Esophagus muscularis mucosa (tissue), 4 donors: ENCODE measurements at regions not wholly inside any gene's neighbourhood (a gene's known extent, or its start where the extent isn't known, plus 50 kb on each side); places are given as distances from the start of the nearest gene placed in this dataset.

Experiments
- DNase-seq: peaks from one replicate; pipeline ENCODE4 v3.0.0-alpha.2; 2017; ENCODE audit errors: extremely low spot score
- H3K27ac ChIP-seq, 4 donors: fragments of 200-600 bp; sonication (generic); replicated peaks in 1 of 4; 1 replicate in 3 of 4; 2 replicates in 1 of 4; pipeline ENCODE4 v1.5.1; 2016 to 2019; ENCODE audit warnings: mild to moderate bottlenecking in 1 of 4
- H3K27me3 ChIP-seq, 4 donors: fragments of 200-600 bp; sonication (generic); one replicate each; pipeline versions ENCODE4 v1.5.1 to v1.6.0; 2016 to 2019
- H3K36me3 ChIP-seq, 4 donors: fragments of 200-600 bp; sonication (generic); one replicate each; pipeline ENCODE4 v1.5.1; 2016 to 2019
- H3K4me1 ChIP-seq, 4 donors: fragments of 200-600 bp; sonication (generic); one replicate each; pipeline ENCODE4 v1.5.1; 2016 to 2019
- H3K4me3 ChIP-seq, 4 donors: fragments of 200-600 bp; sonication (generic); 1 replicate in 2 of 4; 2 replicates in 2 of 4; pipeline ENCODE4 v1.5.1; 2016 to 2019; ENCODE audit warnings: mild to moderate bottlenecking in 4 of 4, moderate library complexity in 1 of 4
- H3K9me3 ChIP-seq, 4 donors: fragments of 200-600 bp; sonication (generic); 1 replicate in 3 of 4; 2 replicates in 1 of 4; pipeline ENCODE4 v1.5.1; 2016 to 2019
- EP300 ChIP-seq: sonication (generic); formaldehyde crosslinking; IDR thresholded peaks from one replicate; pipeline ENCODE4 v1.6.1; 2017; ENCODE audit warnings: antibody characterized with exemption
- POLR2A ChIP-seq: fragments of 450-650 bp; IDR thresholded peaks from one replicate; pipeline ENCODE4 v1.6.1; 2017; ENCODE audit warnings: antibody characterized with exemption, moderate library complexity, mild to moderate bottlenecking, low read depth
- POLR2AphosphoS5 ChIP-seq, 2 donors: sonication (generic); formaldehyde crosslinking; IDR thresholded peaks; one replicate each; pipeline ENCODE4 v1.6.1; 2017; ENCODE audit warnings: antibody characterized with exemption in 2 of 2
- WGBS: methylation state at CpG from one replicate; pipeline ENCODE4 v1.1.5; 2018; 5-methylcytosine and 5-hydroxymethylcytosine counted together
- intact Hi-C: fragments of 100-400 bp; cut with DNase I; formaldehyde crosslinking; loops from one replicate; pipeline ENCODE4 v1.15.1; 2023
- TF ChIP-seq, protein P1 (sequence below), 3 experiments: fragments of 200-600 bp in 2 of 3; fragments of 450-650 bp in 1 of 3; sonication (generic) in 2 of 3; IDR thresholded peaks; one replicate each; pipeline ENCODE4 v1.5.1; 2017 to 2019; ENCODE audit warnings: antibody characterized with exemption in 3 of 3, mild to moderate bottlenecking in 2 of 3, moderate library complexity in 1 of 3

DNA sequence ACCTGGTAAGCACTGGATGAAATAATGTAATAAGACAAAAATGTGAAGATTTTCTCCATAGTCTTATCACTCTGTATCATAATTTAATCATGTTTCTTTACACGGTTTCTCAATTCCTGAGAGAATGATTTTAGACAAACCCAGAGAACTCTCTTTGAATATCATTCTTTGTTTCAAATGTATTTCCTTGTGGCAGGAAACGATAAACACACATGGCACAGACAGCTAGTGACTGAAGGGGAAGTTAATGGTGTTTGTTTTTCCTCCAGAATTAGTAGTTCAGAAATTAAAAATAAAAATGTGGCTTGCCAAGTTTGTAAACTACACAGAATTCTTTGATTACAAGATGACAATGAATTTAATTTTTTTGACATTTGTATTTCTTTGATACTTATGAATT lies 163.7 kb upstream of the PRPS1L1 start:
- intact Hi-C loops = no loop called here
- Histone ChIP-seq H3K9me3 (no peaks in the 10 kb centered on the region), H3K36me3 (no peaks in the 10 kb centered on the region), H3K27me3 (no peaks in the 10 kb centered on the region), H3K4me3 (no peak overlapping the region), H3K27ac (no peak overlapping the region), H3K4me1 (peaks cover 0 to 3% (median 0%) of the 10 kb centered on the region in 4 donors)
- TF ChIP-seq POLR2AphosphoS5 (IDR thresholded peaks at IDR 0.05) (no peak), POLR2A (no peak), EP300 (no peak)
- TF ChIP-seq, protein P1, sequence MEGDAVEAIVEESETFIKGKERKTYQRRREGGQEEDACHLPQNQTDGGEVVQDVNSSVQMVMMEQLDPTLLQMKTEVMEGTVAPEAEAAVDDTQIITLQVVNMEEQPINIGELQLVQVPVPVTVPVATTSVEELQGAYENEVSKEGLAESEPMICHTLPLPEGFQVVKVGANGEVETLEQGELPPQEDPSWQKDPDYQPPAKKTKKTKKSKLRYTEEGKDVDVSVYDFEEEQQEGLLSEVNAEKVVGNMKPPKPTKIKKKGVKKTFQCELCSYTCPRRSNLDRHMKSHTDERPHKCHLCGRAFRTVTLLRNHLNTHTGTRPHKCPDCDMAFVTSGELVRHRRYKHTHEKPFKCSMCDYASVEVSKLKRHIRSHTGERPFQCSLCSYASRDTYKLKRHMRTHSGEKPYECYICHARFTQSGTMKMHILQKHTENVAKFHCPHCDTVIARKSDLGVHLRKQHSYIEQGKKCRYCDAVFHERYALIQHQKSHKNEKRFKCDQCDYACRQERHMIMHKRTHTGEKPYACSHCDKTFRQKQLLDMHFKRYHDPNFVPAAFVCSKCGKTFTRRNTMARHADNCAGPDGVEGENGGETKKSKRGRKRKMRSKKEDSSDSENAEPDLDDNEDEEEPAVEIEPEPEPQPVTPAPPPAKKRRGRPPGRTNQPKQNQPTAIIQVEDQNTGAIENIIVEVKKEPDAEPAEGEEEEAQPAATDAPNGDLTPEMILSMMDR (IDR thresholded peaks at IDR 0.05) = no peak
- 25% methylated on average over 2 of the region's 2 CpGs for WGBS
- DNase-seq = no peak

DNA sequence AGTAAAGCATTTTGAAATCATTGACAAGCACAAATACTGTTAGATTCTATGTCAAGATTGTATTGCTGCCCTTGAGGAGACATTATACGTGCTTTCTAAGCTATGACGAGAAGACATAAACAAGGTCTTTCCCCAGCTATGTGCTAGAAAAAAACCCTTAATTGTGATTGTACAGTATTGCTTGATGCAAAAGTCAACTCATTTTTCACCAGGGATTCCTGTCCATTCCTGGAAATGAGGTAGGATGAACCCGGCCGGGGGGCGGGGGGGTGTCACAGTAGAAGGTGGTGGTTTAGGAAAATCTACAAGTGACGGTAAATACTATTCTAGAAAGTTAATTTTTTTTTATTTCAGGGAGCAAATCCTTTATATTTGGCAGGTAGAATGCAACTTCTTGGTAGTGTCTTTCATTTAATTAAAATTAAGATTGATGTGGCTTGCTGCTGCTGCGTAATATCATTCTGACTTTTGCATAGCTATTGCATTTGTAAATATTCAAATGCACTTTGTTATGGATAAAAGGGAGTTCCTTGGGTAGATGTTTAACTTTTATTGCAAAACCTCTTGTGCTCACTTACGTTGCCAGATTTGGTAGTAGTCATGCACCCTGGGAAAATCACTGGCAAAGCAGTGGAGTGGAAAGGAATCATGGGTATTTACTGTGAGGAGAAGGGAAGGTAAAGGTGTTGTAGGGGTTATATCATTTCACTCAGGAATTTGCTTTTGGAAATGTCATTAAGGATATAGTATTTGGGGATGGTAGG lies 164.4 kb upstream of the PRPS1L1 start:
- no peak overlapping the region for H3K27ac ChIP-seq
- no peak overlapping the region for H3K4me3 ChIP-seq
- no peak for DNase-seq
- peaks cover 0 to 3% (median 0%) of the 10 kb centered on the region in 4 donors for H3K4me1 ChIP-seq
- H3K36me3 ChIP-seq = no peaks in the 10 kb centered on the region
- whole genome bisulfite sequencing = 86% methylated on average over 8 of the region's 8 CpGs
- H3K27me3 ChIP-seq = no peaks in the 10 kb centered on the region
- H3K9me3 ChIP-seq = no peaks in the 10 kb centered on the region
- intact Hi-C loops = no loop called here
- TF ChIP-seq POLR2AphosphoS5 (IDR thresholded peaks at IDR 0.05) = no peak
- TF ChIP-seq, protein P1 (IDR thresholded peaks at IDR 0.05) = no peak
- TF ChIP-seq EP300 = no peak
- no peak for TF ChIP-seq POLR2A

DNA sequence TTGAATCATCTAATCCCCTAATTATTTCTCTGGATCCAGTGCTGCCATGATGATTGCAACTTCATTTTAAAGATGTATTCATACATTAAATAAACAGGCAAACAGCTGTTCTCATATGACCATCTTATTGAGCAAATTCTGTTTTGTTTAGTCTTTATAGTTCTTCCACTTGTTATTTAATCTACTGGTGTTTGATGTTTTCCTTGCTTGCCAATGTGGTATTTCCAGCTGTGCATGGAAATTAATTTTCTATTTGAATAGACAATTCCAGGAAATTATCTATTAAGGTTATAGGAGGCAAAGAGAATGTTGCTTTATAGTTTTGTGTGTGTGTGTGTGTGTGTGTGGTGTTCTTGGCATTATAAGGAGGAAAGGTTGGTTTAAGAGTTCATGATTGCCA lies 167.0 kb upstream of the PRPS1L1 start:
- Histone ChIP-seq H3K36me3 (no peaks in the 10 kb centered on the region), H3K9me3 (no peaks in the 10 kb centered on the region), H3K4me1 (peaks cover 0 to 3% (median under 1%) of the 10 kb centered on the region in 4 donors), H3K4me3 (no peak overlapping the region), H3K27me3 (no peaks in the 10 kb centered on the region), H3K27ac (no peak overlapping the region)
- intact Hi-C loops = no loop called here
- DNase-seq = no peak
- TF ChIP-seq POLR2A = no peak
- no peak for TF ChIP-seq EP300
- TF ChIP-seq POLR2AphosphoS5 (IDR thresholded peaks at IDR 0.05) = no peak
- TF ChIP-seq, protein P1 (IDR thresholded peaks at IDR 0.05) = no peak

DNA sequence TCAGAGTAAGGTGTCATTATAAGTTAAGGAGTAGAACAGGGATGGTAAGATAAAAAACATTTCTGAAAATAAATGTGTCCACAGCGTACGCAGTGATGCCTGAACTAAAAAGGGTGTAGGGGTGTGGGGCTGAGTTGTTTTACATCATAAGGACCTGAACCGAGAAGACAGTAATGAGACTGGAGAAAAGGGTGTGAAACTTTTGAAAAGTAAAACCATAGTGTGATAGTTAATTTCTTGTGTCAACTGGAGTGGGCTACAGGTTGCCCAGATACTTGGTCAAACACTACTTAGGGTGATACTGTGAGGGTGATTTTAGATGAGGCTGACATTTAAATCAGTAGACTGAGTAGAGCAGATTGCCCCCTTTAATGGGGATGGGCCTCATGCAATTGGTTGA lies 169.0 kb upstream of the PRPS1L1 start:
- DNase-seq = no peak
- no peaks in the 10 kb centered on the region for H3K9me3 ChIP-seq
- WGBS = 93% methylated on average over 3 of the region's 3 CpGs
- H3K4me1 ChIP-seq = peaks cover 6 to 22% (median 15%) of the 10 kb centered on the region in 4 donors
- no peak overlapping the region for H3K27ac ChIP-seq
- TF ChIP-seq, protein P1 (IDR thresholded peaks at IDR 0.05) = no peak
- no peak for TF ChIP-seq POLR2A
- no peak for TF ChIP-seq EP300
- TF ChIP-seq POLR2AphosphoS5 (IDR thresholded peaks at IDR 0.05) = no peak
- H3K4me3 ChIP-seq = no peak overlapping the region
- H3K36me3 ChIP-seq = no peaks in the 10 kb centered on the region
- no peaks in the 10 kb centered on the region for H3K27me3 ChIP-seq
- intact Hi-C loops = no loop called here

DNA sequence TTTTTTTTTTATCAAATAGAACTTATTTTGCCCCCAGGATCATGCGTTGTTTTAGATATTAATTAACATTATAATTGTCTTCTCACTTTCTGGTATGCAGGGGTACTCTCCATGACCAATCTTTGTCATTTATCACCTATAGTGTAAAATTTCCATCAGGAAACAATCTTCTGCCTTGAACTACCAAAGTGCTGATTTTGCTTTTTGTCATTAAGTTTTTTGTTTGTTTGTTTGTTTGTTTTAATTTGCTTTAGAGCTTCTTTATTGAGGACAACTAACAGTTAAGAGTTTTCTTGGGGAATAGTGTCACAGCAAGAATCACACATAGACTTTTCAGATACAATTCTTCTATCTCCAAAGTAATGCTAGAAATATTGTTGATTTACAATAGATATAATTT lies 171.2 kb upstream of the PRPS1L1 start:
- no peaks in the 10 kb centered on the region for H3K9me3 ChIP-seq
- H3K27ac ChIP-seq = no peak overlapping the region
- peaks cover 7 to 43% (median 31%) of the 10 kb centered on the region in 4 donors for H3K4me1 ChIP-seq
- no peaks in the 10 kb centered on the region for H3K27me3 ChIP-seq
- no peaks in the 10 kb centered on the region for H3K36me3 ChIP-seq
- H3K4me3 ChIP-seq = no peak overlapping the region
- intact Hi-C loops = no loop called here
- 90% methylated on average over 1 of the region's 1 CpG for WGBS
- DNase-seq = no peak
- TF ChIP-seq POLR2A (no peak), EP300 (no peak), POLR2AphosphoS5 (IDR thresholded peaks at IDR 0.05) (no peak)
- TF ChIP-seq, protein P1 (IDR thresholded peaks at IDR 0.05) = no peak
